ENCODE measurements at regions not wholly inside any gene's neighbourhood (a gene's known extent, or its start where the extent isn't known, plus 50 kb on each side); places are given as distances from the start of the nearest gene placed in this dataset.

DNA sequence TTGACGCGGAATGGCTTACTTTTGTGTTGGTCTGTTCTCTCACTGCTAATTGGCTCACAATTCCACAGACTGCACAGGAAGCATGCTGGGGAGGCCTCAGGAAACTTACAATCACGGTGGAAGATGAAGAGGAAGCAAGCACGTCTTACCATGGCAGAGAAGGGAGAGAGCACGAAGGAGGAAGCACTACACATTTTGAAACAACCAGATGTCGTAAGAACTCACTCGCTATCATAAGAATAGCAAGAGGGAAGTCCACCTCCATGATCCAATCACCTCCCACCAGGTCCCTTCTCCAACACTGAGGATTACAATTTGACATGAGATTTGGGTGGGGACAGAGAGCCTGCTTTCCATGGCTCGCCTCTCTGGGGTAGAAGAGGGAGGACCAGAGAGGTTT is 106.2 kb downstream of the KCNF1 start:
- TF ChIP-seq CTCF (conservative IDR thresholded peaks at IDR 0.05): no peak
- TF ChIP-seq ZFX (IDR thresholded peaks at IDR 0.05): no peak

All from C4-2B (cell line).